ENCODE measurements at regions not wholly inside any gene's neighbourhood (a gene's known extent, or its start where the extent isn't known, plus 50 kb on each side); places are given as distances from the start of the nearest gene placed in this dataset.

DNA sequence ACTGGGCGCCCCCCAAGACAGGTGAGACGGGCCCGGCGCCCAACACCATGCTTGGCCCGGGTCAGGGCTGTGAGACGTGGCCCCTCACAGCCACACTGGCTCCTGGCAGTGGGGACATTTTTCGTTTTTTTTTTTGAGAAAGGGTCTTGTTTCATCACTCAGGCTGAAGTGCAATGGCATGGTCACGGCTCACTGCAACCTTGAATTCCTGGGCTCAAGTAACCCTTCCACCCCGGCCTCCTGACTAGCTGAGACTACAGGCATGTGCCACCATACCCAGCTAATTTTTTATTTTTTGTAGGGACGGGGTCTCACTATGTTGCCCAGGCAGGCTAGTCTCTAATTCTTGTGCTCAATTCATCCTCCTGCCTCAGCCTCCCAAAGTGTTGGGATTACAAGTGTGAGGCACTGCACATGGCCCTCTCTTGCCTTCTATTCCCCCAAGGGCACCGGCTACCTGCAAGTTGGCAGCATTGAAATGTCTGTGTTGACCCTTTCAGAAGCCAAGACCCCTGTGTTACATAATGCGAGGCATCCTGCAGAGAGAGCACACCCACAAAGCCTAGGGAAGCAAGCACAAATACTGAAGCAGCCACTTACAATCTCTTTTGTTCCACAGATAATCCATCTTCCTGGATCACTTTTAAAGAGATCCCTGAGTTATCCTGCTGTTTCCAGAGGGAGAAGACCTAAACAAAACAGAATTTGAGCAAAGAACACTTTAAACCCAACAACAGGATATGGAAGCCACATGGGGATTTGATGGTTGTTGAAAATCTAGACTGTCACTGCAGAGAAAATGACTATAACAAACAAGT is 57.5 kb upstream of the SLC4A11 start:
- Mint-ChIP-seq H3K36me3 (ENCODE audit: insufficient read depth, unreplicated experiment) (peaks cover 61% of the 10 kb centered on the region), H3K4me3 (ENCODE audit: unreplicated experiment) (no peak overlapping the region), H3K4me1 (ENCODE audit: insufficient read depth, unreplicated experiment) (no peaks in the 10 kb centered on the region), H3K27me3 (ENCODE audit: insufficient read depth, unreplicated experiment) (no peaks in the 10 kb centered on the region), H3K27ac (ENCODE audit: low read depth, unreplicated experiment) (no peak overlapping the region), H3K9me3 (ENCODE audit: unreplicated experiment) (no peaks in the 10 kb centered on the region)
- ChIA-PET CTCF (no interaction called here), POLR2A (interaction anchor here (0.6 to 1.1 kb wide), 2 partner anchors 9 to 57 kb away, joined by 3 read pairs; no protein-coding TSS in a partner anchor)
- BruUV-seq (replicated peaks) = no TSS peak
- TF ChIP-seq, protein P1, sequence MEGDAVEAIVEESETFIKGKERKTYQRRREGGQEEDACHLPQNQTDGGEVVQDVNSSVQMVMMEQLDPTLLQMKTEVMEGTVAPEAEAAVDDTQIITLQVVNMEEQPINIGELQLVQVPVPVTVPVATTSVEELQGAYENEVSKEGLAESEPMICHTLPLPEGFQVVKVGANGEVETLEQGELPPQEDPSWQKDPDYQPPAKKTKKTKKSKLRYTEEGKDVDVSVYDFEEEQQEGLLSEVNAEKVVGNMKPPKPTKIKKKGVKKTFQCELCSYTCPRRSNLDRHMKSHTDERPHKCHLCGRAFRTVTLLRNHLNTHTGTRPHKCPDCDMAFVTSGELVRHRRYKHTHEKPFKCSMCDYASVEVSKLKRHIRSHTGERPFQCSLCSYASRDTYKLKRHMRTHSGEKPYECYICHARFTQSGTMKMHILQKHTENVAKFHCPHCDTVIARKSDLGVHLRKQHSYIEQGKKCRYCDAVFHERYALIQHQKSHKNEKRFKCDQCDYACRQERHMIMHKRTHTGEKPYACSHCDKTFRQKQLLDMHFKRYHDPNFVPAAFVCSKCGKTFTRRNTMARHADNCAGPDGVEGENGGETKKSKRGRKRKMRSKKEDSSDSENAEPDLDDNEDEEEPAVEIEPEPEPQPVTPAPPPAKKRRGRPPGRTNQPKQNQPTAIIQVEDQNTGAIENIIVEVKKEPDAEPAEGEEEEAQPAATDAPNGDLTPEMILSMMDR (IDR thresholded peaks at IDR 0.05; ENCODE audit: unreplicated experiment) = no peak
- intact Hi-C loops (cut with micrococcal nuclease) = no loop called here
- DNase-seq (ENCODE audit: unreplicated experiment) = no peak

Measured in MCF 10A (cell line).